K562 (cell line): ENCODE measurements at regions not wholly inside any gene's neighbourhood (a gene's known extent, or its start where the extent isn't known, plus 50 kb on each side); places are given as distances from the start of the nearest gene placed in this dataset.
A peak's percentile ranks its signal among the peaks of the same experiment; 100 is the strongest.

ENCODE experiments used
- ATAC-seq: fragments of 200-7000 bp; cut with Tn5 transposase; 3 replicates; pipeline ENCODE4 v1.9.1; 2020; ENCODE audit warnings: moderate library complexity
- BruUV-seq: library from RNA; stranded (reverse); fragments of 400-500 nt; replicated peaks from 2 replicates; lab custom pipeline; 2021; lab: Mats Ljungman, UMichigan
- CTCF ChIA-PET: fragments of 300-600 bp; formaldehyde crosslinking; extraction: SDS; loops from one replicate; lab custom pipeline; 2021; ENCODE audit warnings: low intra/inter-chr PET ratio; lab: Yijun Ruan, JAX
- POLR2A ChIA-PET: fragments of 300-600, 350-650 bp; sonication (Branson Sonifier 250); formaldehyde crosslinking; extraction: SDS; loops from one replicate; lab custom pipeline; 2021; ENCODE audit warnings: antibody characterized with exemption, inconsistent platforms; lab: Yijun Ruan, JAX
- DNase-seq, 4 experiments: peaks; one replicate each; pipeline versions ENCODE4 v3.0.0 to v3.0.0-alpha.2; 2011 to 2018; ENCODE audit warnings: low spot score in 3 of 4, mixed read lengths in 3 of 4; ENCODE audit errors: extremely low read depth in 1 of 4
- FAIRE-seq: peaks from 2 replicates; lab custom pipeline; 2011; peaks lifted over from hg19 to GRCh38; lab: Jason Lieb, UNC
- H2AFZ ChIP-seq: 2 replicates; pipeline ENCODE4 v1.6.0; 2011; ENCODE audit warnings: low read depth, low read length, control low read depth, inconsistent platforms
- H3K27ac ChIP-seq: fragments of 200-600 bp; 3 replicates; pipeline ENCODE4 v1.8.0; 2011; ENCODE audit warnings: low read depth, mild to moderate bottlenecking, control low read depth, inconsistent platforms, low read length, moderate library complexity, mixed read lengths; ENCODE audit errors: extremely low read depth
- H3K27me3 ChIP-seq, 2 experiments: fragments of 300-600 bp in 1 of 2; 2 replicates in 1 of 2; 3 replicates in 1 of 2; pipeline versions ENCODE4 v1.6.0 to v1.8.0; 2011; ENCODE audit warnings: inconsistent platforms in 2 of 2, low read length in 2 of 2, mild to moderate bottlenecking in 1 of 2, mixed read lengths in 1 of 2, moderate library complexity in 1 of 2; ENCODE audit not compliant: control insufficient read depth in 2 of 2, insufficient read depth in 2 of 2
- H3K36me3 ChIP-seq: fragments of 300-600 bp; 3 replicates; pipeline ENCODE4 v1.8.0; 2011; ENCODE audit warnings: mild to moderate bottlenecking, low read length, inconsistent platforms; ENCODE audit not compliant: control insufficient read depth, insufficient read depth
- H3K4me1 ChIP-seq, 2 experiments: fragments of 200-600 bp in 1 of 2; replicated peaks in 1 of 2; 2 replicates in 1 of 2; 3 replicates in 1 of 2; pipeline versions ENCODE4 v1.5.1 to v1.8.0; 2011; ENCODE audit warnings: inconsistent platforms in 2 of 2, low read length in 2 of 2, mild to moderate bottlenecking in 1 of 2, mixed read lengths in 1 of 2, moderate library complexity in 1 of 2; ENCODE audit not compliant: control insufficient read depth in 2 of 2, insufficient read depth in 2 of 2
- H3K4me2 ChIP-seq: 2 replicates; pipeline ENCODE4 v1.6.1; 2011; ENCODE audit warnings: low read length, control low read depth, inconsistent platforms, mixed read lengths; ENCODE audit not compliant: insufficient read depth
- H3K4me3 ChIP-seq: fragments of 200-600 bp; sonication (generic), shearing (Covaris generic); 2 replicates; pipeline ENCODE4 v1.5.1; 2016; ENCODE audit warnings: control low read depth, inconsistent platforms
- H3K79me2 ChIP-seq: fragments of 200-600 bp; 3 replicates; pipeline ENCODE4 v1.8.0; 2011; ENCODE audit warnings: low read length, inconsistent platforms; ENCODE audit not compliant: control insufficient read depth, insufficient read depth
- H3K9ac ChIP-seq, 2 experiments: 2 replicates each; pipeline versions ENCODE4 v1.6.0 to v1.6.1; 2011; ENCODE audit warnings: low read depth in 2 of 2, low read length in 2 of 2, control low read depth in 1 of 2, inconsistent platforms in 1 of 2, mild to moderate bottlenecking in 1 of 2, mixed read lengths in 1 of 2; ENCODE audit not compliant: insufficient read depth in 1 of 2
- H3K9me1 ChIP-seq: one replicate; pipeline ENCODE4 v1.6.0; 2011; ENCODE audit warnings: inconsistent platforms, mild to moderate bottlenecking, low read length, moderate library complexity; ENCODE audit not compliant: control insufficient read depth, insufficient read depth
- H3K9me3 ChIP-seq: replicated peaks from 2 replicates; pipeline ENCODE4 v1.5.1; 2011; ENCODE audit warnings: low read depth, low read length, inconsistent platforms; ENCODE audit not compliant: control insufficient read depth, insufficient read depth
- H4K20me1 ChIP-seq: replicated peaks from 2 replicates; pipeline ENCODE4 v1.6.1; 2011; ENCODE audit warnings: low read length, inconsistent platforms, mixed read lengths; ENCODE audit not compliant: control insufficient read depth, insufficient read depth
- CBFA2T3 ChIP-seq: fragments of 450-650 bp; IDR thresholded peaks from 2 replicates; pipeline ENCODE4 v1.6.1; 2017
- JUND ChIP-seq, 2 experiments: IDR thresholded peaks; 2 replicates in 1 of 2; 3 replicates in 1 of 2; pipeline ENCODE4 v1.6.1; 2011; ENCODE audit warnings: borderline replicate concordance in 2 of 2, low read depth in 2 of 2, low read length in 2 of 2, improper control_type of control experiment in 1 of 2, missing biosample characterization in 1 of 2, missing genetic modification characterization in 1 of 2, missing genetic modification reagents in 1 of 2
- KHSRP ChIP-seq: fragments of 450-650 bp; IDR thresholded peaks from 2 replicates; pipeline ENCODE4 v1.6.1; 2017
- MTA1 ChIP-seq: fragments of 450-650 bp; IDR thresholded peaks from 2 replicates; pipeline ENCODE4 v1.6.1; 2017; ENCODE audit warnings: borderline replicate concordance
- NUFIP1 ChIP-seq: fragments of 450-650 bp; IDR thresholded peaks from 2 replicates; pipeline ENCODE4 v1.6.1; 2018; ENCODE audit not compliant: partially characterized antibody
- PRDM10 ChIP-seq: fragments of 450-650 bp; IDR thresholded peaks from 2 replicates; pipeline ENCODE4 v1.6.1; 2018; ENCODE audit not compliant: partially characterized antibody
- RAD21 ChIP-seq, 2 experiments: fragments of 250-450 bp in 1 of 2; fragments of 450-650 bp in 1 of 2; sonication (Bioruptor Pico) in 1 of 2; formaldehyde crosslinking in 1 of 2; IDR thresholded peaks in 1 of 2; conservative IDR thresholded peaks in 1 of 2; 2 replicates each; pipeline versions ENCODE4 v1.4.0 to v1.8.0; 2020 to 2022; ENCODE audit warnings: mild to moderate bottlenecking in 2 of 2, moderate library complexity in 1 of 2
- SNRNP70 ChIP-seq: fragments of 200-400 bp; formaldehyde crosslinking; optimal IDR thresholded peaks from 2 replicates; pipeline ENCODE3; 2017; ENCODE audit warnings: low read depth, low read length
- TCF7 ChIP-seq: sonication (generic); IDR thresholded peaks from 2 replicates; pipeline ENCODE4 v1.6.1; 2016; ENCODE audit warnings: antibody characterized with exemption, borderline replicate concordance
- ZNF263 ChIP-seq: sonication (generic); formaldehyde crosslinking; IDR thresholded peaks from 2 replicates; pipeline ENCODE4 v1.8.0; 2022; ENCODE audit warnings: mild to moderate bottlenecking, missing genetic modification reagents, borderline replicate concordance
- ZNF583 ChIP-seq: fragments of 250-450 bp; sonication (Bioruptor Pico); IDR thresholded peaks from 2 replicates; pipeline ENCODE4 v1.4.0; 2020
- WGBS: fragments of 100-300 bp; shearing (Covaris generic); methylation state at CpG from one replicate; pipeline ENCODE4 v1.1.6; 2016; ENCODE audit warnings: low coverage, mixed read lengths; ENCODE audit not compliant: insufficient coverage; ENCODE audit errors: missing lambda C conversion rate; 5-methylcytosine and 5-hydroxymethylcytosine counted together
- in situ Hi-C: fragments of 300-500 bp; cut with MboI; formaldehyde crosslinking; loops from 4 replicates; pipeline ENCODE4 v1.15.0; 2018; ENCODE audit warnings: inconsistent platforms, mixed read lengths
- intact Hi-C: fragments of 100-400 bp; cut with micrococcal nuclease; formaldehyde crosslinking; loops from 2 replicates; pipeline ENCODE4 v1.14.2; 2022
- TF ChIP-seq, protein P1 (sequence below), 2 experiments: fragments of 450-650 bp; conservative IDR thresholded peaks; 2 replicates each; pipeline ENCODE4 v1.6.1; 2017; ENCODE audit warnings: mild to moderate bottlenecking in 2 of 2, moderate library complexity in 2 of 2
- TF ChIP-seq, protein P2 (sequence below): fragments of 450-650 bp; formaldehyde crosslinking; IDR thresholded peaks from 2 replicates; pipeline ENCODE4 v1.4.0; 2020; ENCODE audit warnings: mild to moderate bottlenecking, moderate library complexity

GRCh38 chr9:33742519-33742918, 52.8 kb upstream of the PRSS3 start:
- H3K4me2 ChIP-seq, result no peak overlapping the region
- no peak overlapping the region for H3K27ac ChIP-seq
- intact Hi-C loops, result no loop called here
- no peak overlapping the region for H3K4me3 ChIP-seq
- in situ Hi-C loops, result no loop called here
- ATAC-seq (peak; percentile 82), DNase-seq (peak in 2 of 4 experiments; percentile 9 to 37), FAIRE-seq (peak; percentile 57)
- CTCF ChIA-PET, result interaction anchor here (0.6 kb wide), 1 partner anchor 35 kb away, joined by 3 read pairs; no protein-coding TSS in a partner anchor
- H3K79me2 ChIP-seq, result no peaks in the 10 kb centered on the region
- H2AFZ ChIP-seq, result no peak overlapping the region; the same call in 1 of the 2 replicates
- H3K27me3 ChIP-seq, result no peaks in the 10 kb centered on the region
- 6% methylated on average over 2 of the region's 2 CpGs for WGBS
- H4K20me1 ChIP-seq, result no peaks in the 10 kb centered on the region
- H3K9me3 ChIP-seq, result no peaks in the 10 kb centered on the region
- no peaks in the 10 kb centered on the region for H3K9me1 ChIP-seq
- POLR2A ChIA-PET, result no interaction called here
- no TSS peak for BruUV-seq
- H3K36me3 ChIP-seq, result no peaks in the 10 kb centered on the region
- no peaks in the 10 kb centered on the region; a peak in 1 of 5 replicates for H3K4me1 ChIP-seq
- no peak overlapping the region for H3K9ac ChIP-seq
- TF ChIP-seq JUND (IDR thresholded peaks at IDR 0.05; ENCODE audit: borderline replicate concordance, low read depth, low read length) (no peak), JUND (tag; IDR thresholded peaks at IDR 0.05; ENCODE audit: borderline replicate concordance, low read depth, low read length) (no peak), PRDM10 (no peak), TCF7 (no peak), RAD21 (CRISPR knock-in tag; conservative IDR thresholded peaks at IDR 0.05 in 1 of 2, IDR thresholded peaks at IDR 0.05 in 1 of 2) (peak in 1 of 2 experiments; percentile 49; a peak in 2 of 4 replicates), KHSRP (no peak), SNRNP70 (no peak), MTA1 (no peak), CBFA2T3 (0 out of 2 replicates have a peak, but pooled peaks have one; percentile 9), ZNF263 (CRISPR knock-in tag) (no peak), ZNF583 (CRISPR knock-in tag) (no peak), NUFIP1 (no peak)
- TF ChIP-seq, protein P1, sequence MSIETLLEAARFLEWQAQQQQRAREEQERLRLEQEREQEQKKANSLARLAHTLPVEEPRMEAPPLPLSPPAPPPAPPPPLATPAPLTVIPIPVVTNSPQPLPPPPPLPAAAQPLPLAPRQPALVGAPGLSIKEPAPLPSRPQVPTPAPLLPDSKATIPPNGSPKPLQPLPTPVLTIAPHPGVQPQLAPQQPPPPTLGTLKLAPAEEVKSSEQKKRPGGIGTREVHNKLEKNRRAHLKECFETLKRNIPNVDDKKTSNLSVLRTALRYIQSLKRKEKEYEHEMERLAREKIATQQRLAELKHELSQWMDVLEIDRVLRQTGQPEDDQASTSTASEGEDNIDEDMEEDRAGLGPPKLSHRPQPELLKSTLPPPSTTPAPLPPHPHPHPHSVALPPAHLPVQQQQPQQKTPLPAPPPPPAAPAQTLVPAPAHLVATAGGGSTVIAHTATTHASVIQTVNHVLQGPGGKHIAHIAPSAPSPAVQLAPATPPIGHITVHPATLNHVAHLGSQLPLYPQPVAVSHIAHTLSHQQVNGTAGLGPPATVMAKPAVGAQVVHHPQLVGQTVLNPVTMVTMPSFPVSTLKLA (conservative IDR thresholded peaks at IDR 0.05), result no peak
- TF ChIP-seq, protein P2, sequence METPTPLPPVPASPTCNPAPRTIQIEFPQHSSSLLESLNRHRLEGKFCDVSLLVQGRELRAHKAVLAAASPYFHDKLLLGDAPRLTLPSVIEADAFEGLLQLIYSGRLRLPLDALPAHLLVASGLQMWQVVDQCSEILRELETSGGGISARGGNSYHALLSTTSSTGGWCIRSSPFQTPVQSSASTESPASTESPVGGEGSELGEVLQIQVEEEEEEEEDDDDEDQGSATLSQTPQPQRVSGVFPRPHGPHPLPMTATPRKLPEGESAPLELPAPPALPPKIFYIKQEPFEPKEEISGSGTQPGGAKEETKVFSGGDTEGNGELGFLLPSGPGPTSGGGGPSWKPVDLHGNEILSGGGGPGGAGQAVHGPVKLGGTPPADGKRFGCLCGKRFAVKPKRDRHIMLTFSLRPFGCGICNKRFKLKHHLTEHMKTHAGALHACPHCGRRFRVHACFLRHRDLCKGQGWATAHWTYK, result no peak
